ENCODE measurements at regions not wholly inside any gene's neighbourhood (a gene's known extent, or its start where the extent isn't known, plus 50 kb on each side); places are given as distances from the start of the nearest gene placed in this dataset.

DNA sequence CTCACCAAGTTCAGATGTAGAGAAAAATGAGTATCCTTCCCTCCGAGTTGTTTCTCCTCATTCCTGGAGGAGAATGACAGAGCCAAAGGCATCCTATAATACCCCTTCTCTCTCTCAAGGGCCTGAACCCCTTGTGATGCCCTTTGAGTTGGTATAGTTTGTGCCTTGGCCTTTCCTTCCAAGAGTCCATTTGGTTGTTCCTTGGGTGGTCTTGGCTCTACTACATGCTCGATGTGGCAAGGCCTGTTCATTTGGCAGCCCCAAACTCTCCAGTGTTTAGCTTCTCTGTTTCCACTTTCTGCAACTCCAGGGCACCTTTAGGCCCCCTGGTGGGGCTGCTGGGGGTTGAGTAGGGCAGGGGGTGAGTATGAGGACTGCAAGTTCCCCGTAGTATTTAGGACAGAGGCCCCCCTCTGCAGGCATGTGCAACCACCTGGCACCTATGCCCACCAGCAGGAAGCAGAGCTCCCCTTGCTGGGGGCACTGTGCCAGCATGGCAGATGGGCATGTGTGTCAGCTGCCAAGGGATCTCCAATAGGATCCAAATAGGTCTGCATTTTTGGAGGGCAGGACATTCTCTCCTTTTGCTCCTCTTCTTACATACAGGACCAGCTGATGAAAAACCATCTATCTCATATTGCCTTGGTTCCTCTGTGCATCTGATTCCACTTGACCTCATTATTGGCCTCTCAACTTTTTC, 217.2 kb upstream of the CADM1 start:
- Histone ChIP-seq H3K4me3 (ENCODE audit: low read length) (no peak overlapping the region), H3K27ac (ENCODE audit: low read length) (no peak overlapping the region), H3K27me3 (ENCODE audit: insufficient read depth, low read length) (no peaks in the 10 kb centered on the region), H3K9ac (ENCODE audit: low read depth, low read length) (no peak overlapping the region), H3K4me1 (ENCODE audit: insufficient read depth, low read length) (no peaks in the 10 kb centered on the region), H3K9me3 (ENCODE audit: insufficient read depth, low read depth, low read length) (no peaks in the 10 kb centered on the region), H3K36me3 (ENCODE audit: insufficient read depth, low read depth, low read length) (no peaks in the 10 kb centered on the region)

DNA sequence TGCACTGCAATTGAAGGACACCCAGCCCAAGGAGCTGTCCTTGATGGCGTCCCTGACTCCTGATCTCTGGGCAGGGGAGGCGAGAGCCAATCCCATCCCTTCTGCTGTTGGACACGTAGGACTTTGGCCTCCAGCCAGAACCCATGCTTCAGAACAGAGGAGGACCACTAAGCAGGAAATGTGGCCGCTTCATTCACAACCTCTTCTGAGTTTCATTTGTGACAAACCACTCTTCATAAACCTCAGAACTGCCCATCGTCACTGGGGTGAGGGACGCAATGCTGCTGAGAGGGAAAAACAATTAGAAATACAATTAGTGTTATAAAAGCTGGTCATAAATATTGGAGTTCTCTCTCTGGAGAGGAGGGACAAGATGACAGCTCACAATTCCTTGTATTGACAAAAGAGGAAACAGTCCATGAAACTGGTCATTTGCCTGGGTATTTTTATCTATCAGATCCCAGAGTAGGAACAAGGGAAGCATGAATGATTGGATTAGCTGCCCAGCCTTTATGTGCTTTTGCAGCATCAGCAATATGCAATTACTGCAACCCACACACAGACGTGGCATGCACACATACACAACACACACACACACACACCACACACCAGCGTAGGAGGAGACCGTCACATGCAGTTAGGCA, 216.5 kb upstream of the CADM1 start:
- Histone ChIP-seq H3K9ac (ENCODE audit: low read depth, low read length) (no peak overlapping the region), H3K27ac (ENCODE audit: low read length) (no peak overlapping the region), H3K4me1 (ENCODE audit: insufficient read depth, low read length) (no peaks in the 10 kb centered on the region), H3K9me3 (ENCODE audit: insufficient read depth, low read depth, low read length) (no peaks in the 10 kb centered on the region), H3K4me3 (ENCODE audit: low read length) (no peak overlapping the region), H3K36me3 (ENCODE audit: insufficient read depth, low read depth, low read length) (no peaks in the 10 kb centered on the region), H3K27me3 (ENCODE audit: insufficient read depth, low read length) (no peaks in the 10 kb centered on the region)

DNA sequence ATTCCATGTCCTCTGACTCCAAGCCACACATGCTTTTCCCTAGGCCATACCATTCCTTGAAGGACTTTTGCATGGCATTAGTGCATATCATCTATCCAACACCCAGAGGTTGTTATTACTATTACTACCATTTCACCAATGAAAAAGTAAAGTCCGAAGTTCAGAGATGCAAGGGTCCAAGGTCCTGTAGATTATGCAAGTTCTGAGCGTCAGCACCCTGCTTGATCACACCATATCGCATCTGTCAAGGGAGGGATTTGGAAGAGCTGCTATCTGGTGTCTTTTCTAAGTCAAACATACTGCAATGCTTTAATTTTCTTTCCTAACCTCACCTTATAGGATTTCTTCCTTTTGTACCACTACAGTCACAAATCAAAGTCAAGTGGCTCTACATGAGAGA, 214.7 kb upstream of the CADM1 start:
- H3K4me1 ChIP-seq (ENCODE audit: insufficient read depth, low read length) = no peaks in the 10 kb centered on the region
- no peak overlapping the region for H3K27ac ChIP-seq (ENCODE audit: low read length)
- H3K27me3 ChIP-seq (ENCODE audit: insufficient read depth, low read length) = no peaks in the 10 kb centered on the region
- no peak overlapping the region for H3K9ac ChIP-seq (ENCODE audit: low read depth, low read length)
- no peaks in the 10 kb centered on the region for H3K36me3 ChIP-seq (ENCODE audit: insufficient read depth, low read depth, low read length)
- no peaks in the 10 kb centered on the region for H3K9me3 ChIP-seq (ENCODE audit: insufficient read depth, low read depth, low read length)
- no peak overlapping the region for H3K4me3 ChIP-seq (ENCODE audit: low read length)

DNA sequence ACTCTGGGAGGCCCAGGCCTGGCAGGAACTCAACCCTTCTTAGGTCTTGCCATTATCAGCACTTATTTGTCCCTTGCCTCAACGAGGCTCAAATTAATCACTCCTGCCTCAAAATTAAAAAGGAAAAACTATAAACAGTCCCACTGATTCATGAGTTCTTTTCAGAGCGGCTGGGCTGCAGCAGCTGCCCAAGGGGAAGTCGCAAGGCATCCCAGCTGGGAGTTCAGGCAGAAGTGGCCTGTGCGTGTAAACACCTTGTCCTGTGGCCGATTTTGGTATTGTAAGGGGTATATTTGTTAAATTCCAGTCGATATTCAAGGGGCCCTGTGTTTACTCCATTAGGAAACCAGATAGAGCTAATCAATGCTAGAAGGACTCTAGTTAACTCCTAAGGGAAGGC, 213.9 kb upstream of the CADM1 start:
- Histone ChIP-seq H3K9ac (ENCODE audit: low read depth, low read length) (no peak overlapping the region), H3K27ac (ENCODE audit: low read length) (no peak overlapping the region), H3K9me3 (ENCODE audit: insufficient read depth, low read depth, low read length) (no peaks in the 10 kb centered on the region), H3K4me3 (ENCODE audit: low read length) (no peak overlapping the region), H3K4me1 (ENCODE audit: insufficient read depth, low read length) (no peaks in the 10 kb centered on the region; the same call in 1 of the 2 replicates), H3K27me3 (ENCODE audit: insufficient read depth, low read length) (no peaks in the 10 kb centered on the region), H3K36me3 (ENCODE audit: insufficient read depth, low read depth, low read length) (no peaks in the 10 kb centered on the region)

DNA sequence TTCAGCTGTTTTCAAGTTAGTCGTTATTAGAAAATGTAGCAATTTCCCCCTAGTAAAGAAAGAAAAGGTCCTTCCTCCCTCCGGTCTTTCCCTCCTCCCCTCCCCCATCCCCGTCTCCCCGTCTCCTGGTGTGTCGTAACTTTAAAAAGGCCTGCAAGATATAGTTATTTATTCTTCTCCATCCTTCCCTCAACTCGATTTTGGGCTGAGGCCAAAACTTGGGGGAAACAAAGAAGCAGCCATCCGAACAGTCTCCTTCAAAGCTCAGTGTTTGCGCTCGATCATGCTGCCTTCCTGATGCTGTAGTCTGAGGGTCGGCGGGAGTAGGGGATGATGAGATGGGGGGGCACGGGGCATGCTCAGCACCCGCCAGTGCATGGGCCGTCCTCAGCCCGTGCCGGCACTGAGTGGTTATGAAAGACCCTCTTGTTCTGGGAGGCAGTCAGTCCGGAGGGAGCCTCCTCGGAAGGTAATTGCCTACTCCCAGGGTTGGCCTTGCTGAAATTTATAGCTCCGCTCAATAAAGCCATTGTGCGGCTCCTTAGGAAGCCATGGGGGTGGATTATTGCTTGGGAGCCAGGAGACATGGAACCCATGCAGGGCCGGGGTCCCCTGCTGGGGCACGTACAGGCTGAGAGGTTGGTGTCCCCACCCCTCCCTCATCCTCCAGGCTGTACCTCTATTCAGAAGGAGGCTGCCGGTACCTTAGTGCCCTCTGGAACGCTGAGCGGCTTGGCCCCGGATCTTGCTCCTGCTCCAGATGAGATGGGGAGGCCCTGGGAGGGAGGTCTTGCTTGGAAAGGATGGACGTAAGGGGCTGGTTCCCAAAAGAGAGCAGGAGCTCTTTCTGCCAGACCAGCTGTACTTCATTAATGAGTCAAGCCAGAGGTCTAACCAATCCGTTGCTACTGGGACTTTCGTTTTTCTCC, 212.7 kb upstream of the CADM1 start:
- H3K9me3 ChIP-seq (ENCODE audit: insufficient read depth, low read depth, low read length) = no peaks in the 10 kb centered on the region
- H3K9ac ChIP-seq (ENCODE audit: low read depth, low read length) = no peak overlapping the region
- no peaks in the 10 kb centered on the region for H3K36me3 ChIP-seq (ENCODE audit: insufficient read depth, low read depth, low read length)
- no peaks in the 10 kb centered on the region for H3K27me3 ChIP-seq (ENCODE audit: insufficient read depth, low read length)
- no peaks in the 10 kb centered on the region; the same call in 1 of the 2 replicates for H3K4me1 ChIP-seq (ENCODE audit: insufficient read depth, low read length)
- no peak overlapping the region for H3K4me3 ChIP-seq (ENCODE audit: low read length)
- H3K27ac ChIP-seq (ENCODE audit: low read length) = no peak overlapping the region

DNA sequence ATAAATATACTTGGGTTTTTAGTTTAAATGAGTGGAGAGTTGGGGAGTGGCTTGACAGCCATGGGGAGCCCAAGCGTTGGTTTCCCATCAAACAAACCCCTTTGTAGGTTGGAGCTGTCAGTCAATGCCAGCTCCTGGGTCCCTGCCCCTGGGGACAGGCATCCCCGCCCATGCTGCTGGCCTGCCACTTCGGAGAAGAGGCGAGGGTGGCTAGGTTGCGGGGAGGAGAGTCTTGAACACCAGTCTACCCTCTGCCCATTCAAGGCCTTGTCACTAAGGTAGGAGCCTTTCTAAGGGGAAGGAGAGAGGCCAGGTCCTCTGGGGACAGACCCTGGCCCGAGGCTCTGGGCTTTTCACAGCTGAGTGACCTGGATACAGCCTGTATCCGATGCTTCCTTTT, 211.9 kb upstream of the CADM1 start:
- Histone ChIP-seq H3K27me3 (ENCODE audit: insufficient read depth, low read length) (no peaks in the 10 kb centered on the region), H3K27ac (ENCODE audit: low read length) (no peak overlapping the region)

DNA sequence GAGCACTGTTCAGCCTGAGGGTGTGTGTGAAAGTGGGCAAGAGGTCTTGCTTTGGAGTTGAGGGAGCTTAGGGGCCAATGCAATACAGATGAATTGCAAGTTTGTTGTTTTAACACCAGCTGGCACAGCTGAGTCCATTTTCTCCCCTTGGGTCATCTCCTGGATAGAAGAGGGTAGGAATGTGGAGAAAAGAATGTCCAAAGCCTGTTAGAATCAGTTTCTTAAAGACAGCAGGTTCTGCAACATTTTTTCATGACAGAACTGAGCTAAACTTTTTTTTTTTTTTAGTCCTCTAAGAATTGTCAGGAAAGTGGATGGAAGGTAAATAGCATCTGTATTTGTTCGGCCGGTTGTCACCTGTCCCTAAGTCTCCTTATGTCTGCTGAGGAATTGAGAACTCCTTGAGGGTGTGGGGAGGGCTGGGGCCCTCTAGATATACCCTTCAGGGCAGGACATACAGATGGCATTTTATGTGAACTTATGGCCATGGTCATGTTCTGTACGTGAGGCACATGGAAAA, 211.1 kb upstream of the CADM1 start:
- Histone ChIP-seq H3K4me3 (ENCODE audit: low read length) (no peak overlapping the region), H3K27me3 (ENCODE audit: insufficient read depth, low read length) (no peaks in the 10 kb centered on the region), H3K4me1 (ENCODE audit: insufficient read depth, low read length) (no peaks in the 10 kb centered on the region; the same call in 1 of the 2 replicates), H3K27ac (ENCODE audit: low read length) (no peak overlapping the region), H3K9ac (ENCODE audit: low read depth, low read length) (no peak overlapping the region), H3K36me3 (ENCODE audit: insufficient read depth, low read depth, low read length) (no peaks in the 10 kb centered on the region), H3K9me3 (ENCODE audit: insufficient read depth, low read depth, low read length) (no peaks in the 10 kb centered on the region)

More for the DNA sequence above, 211.9 kb upstream of the CADM1 start:
- Histone ChIP-seq H3K4me3 (ENCODE audit: low read length) (no peak overlapping the region), H3K36me3 (ENCODE audit: insufficient read depth, low read depth, low read length) (no peaks in the 10 kb centered on the region), H3K9ac (ENCODE audit: low read depth, low read length) (no peak overlapping the region), H3K9me3 (ENCODE audit: insufficient read depth, low read depth, low read length) (no peaks in the 10 kb centered on the region), H3K4me1 (ENCODE audit: insufficient read depth, low read length) (no peaks in the 10 kb centered on the region; the same call in 1 of the 2 replicates)

DNA sequence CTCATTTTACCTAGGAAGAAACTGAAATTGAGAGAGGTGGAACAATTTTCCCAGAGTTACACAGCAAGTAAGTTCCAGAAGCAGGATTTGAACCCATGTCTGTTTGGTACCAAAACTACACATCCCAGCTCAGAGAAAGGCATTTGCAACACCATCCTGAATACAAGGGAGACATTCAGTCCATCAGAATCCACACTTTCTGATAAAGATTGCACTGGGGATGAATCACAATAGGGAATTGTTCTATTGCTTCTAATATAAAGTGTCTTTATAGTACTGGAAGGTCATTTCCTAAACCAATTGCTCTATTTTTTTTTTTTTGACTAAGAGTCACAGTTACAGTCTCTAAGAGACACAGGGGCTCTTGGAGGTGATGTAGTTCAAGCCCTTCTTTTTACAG, 208.1 kb upstream of the CADM1 start:
- Histone ChIP-seq H3K27me3 (ENCODE audit: insufficient read depth, low read length) (no peaks in the 10 kb centered on the region), H3K9ac (ENCODE audit: low read depth, low read length) (no peak overlapping the region), H3K27ac (ENCODE audit: low read length) (no peak overlapping the region), H3K9me3 (ENCODE audit: insufficient read depth, low read depth, low read length) (no peaks in the 10 kb centered on the region), H3K4me3 (ENCODE audit: low read length) (no peak overlapping the region), H3K4me1 (ENCODE audit: insufficient read depth, low read length) (no peaks in the 10 kb centered on the region; the same call in 1 of the 2 replicates), H3K36me3 (ENCODE audit: insufficient read depth, low read depth, low read length) (no peaks in the 10 kb centered on the region)

DNA sequence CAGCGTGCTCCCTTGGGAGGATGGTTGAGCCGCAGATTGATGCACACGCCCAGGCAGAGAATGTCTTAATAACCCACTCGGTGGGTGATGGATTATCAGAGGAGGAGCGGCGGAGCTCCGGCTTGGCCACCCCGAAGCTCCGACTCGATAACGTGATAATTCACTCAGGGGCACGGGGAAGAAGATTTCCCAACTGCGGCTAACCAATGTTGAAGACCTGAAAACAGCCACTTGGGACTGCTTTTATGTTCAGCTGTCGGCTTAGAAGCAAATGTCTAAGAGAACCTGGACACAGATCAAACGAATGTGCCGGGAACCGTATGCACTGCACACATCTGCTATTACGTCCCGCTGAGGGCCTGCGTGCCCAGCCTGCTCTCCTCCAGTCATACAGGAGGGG, 206.8 kb upstream of the CADM1 start:
- H3K4me3 ChIP-seq (ENCODE audit: low read length) = no peak overlapping the region
- H3K27me3 ChIP-seq (ENCODE audit: insufficient read depth, low read length) = no peaks in the 10 kb centered on the region
- no peak overlapping the region for H3K9ac ChIP-seq (ENCODE audit: low read depth, low read length)
- no peaks in the 10 kb centered on the region for H3K9me3 ChIP-seq (ENCODE audit: insufficient read depth, low read depth, low read length)
- H3K4me1 ChIP-seq (ENCODE audit: insufficient read depth, low read length) = no peaks in the 10 kb centered on the region; the same call in 1 of the 2 replicates
- H3K36me3 ChIP-seq (ENCODE audit: insufficient read depth, low read depth, low read length) = no peaks in the 10 kb centered on the region
- H3K27ac ChIP-seq (ENCODE audit: low read length) = no peak overlapping the region

DNA sequence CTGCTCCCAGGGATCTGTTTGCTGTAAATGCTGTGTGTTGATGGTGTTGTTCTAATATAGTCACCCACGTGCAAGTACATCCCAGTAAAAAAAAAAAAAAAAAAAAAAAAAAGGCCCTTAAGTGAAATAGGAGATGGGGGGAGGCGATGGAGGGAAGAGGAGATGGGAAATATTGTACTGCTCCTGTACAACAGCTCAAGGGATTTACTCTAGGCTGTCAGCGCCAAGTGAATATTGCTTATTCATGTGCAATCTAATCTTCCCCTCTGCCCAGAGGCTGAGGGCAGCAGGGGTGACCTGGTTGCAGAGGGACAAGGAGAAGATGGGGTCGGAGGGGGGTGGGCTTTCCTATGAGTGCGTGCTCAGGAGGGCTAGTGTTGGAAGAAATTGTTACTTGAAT, 206.2 kb upstream of the CADM1 start:
- Histone ChIP-seq H3K4me1 (ENCODE audit: insufficient read depth, low read length) (no peaks in the 10 kb centered on the region; the same call in 1 of the 2 replicates), H3K4me3 (ENCODE audit: low read length) (no peak overlapping the region), H3K9ac (ENCODE audit: low read depth, low read length) (no peak overlapping the region)

DNA sequence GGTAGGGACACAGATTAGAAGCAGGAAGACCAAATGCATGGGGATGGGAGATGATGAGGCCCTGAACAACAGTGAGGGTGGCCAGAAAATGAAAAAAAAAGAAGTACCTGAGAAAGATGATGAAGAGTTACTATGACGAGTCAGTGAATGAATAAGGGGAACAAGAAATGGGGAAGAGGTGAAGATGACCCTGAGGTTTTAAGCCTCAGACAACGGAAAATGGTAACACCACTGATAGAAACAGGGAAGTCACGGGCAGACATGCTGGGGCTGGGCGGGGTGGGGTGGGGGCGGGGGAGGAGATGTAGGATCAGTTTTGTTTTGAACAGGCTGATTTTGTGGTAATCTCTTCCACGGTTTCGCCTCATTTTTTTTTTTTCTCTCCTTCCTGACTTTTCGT, 205.1 kb upstream of the CADM1 start:
- H3K36me3 ChIP-seq (ENCODE audit: insufficient read depth, low read depth, low read length) = no peaks in the 10 kb centered on the region
- H3K4me1 ChIP-seq (ENCODE audit: insufficient read depth, low read length) = no peaks in the 10 kb centered on the region; the same call in 1 of the 2 replicates
- no peak overlapping the region for H3K4me3 ChIP-seq (ENCODE audit: low read length)
- no peak overlapping the region for H3K27ac ChIP-seq (ENCODE audit: low read length)
- no peaks in the 10 kb centered on the region for H3K9me3 ChIP-seq (ENCODE audit: insufficient read depth, low read depth, low read length)
- no peaks in the 10 kb centered on the region for H3K27me3 ChIP-seq (ENCODE audit: insufficient read depth, low read length)
- H3K9ac ChIP-seq (ENCODE audit: low read depth, low read length) = no peak overlapping the region

More for the DNA sequence above, 206.2 kb upstream of the CADM1 start:
- H3K27me3 ChIP-seq (ENCODE audit: insufficient read depth, low read length) = no peaks in the 10 kb centered on the region
- no peak overlapping the region for H3K27ac ChIP-seq (ENCODE audit: low read length)
- no peaks in the 10 kb centered on the region for H3K36me3 ChIP-seq (ENCODE audit: insufficient read depth, low read depth, low read length)
- no peaks in the 10 kb centered on the region for H3K9me3 ChIP-seq (ENCODE audit: insufficient read depth, low read depth, low read length)

All from iPS-20b (cell line).